H9 (cell line): ENCODE measurements at regions not wholly inside any gene's neighbourhood (a gene's known extent, or its start where the extent isn't known, plus 50 kb on each side); places are given as distances from the start of the nearest gene placed in this dataset.

Experiments
- DNase-seq: peaks from one replicate; pipeline ENCODE4 v3.0.0-alpha.2; 2017
- H2AFZ ChIP-seq: one replicate; pipeline ENCODE4 v1.6.1; 2013; ENCODE audit warnings: mild to moderate bottlenecking, low read length, control low read depth, moderate library complexity
- H2AK5ac ChIP-seq: 2 replicates; pipeline ENCODE4 v1.6.1; 2013; ENCODE audit warnings: low read length, control low read depth, mixed read lengths; ENCODE audit not compliant: insufficient read length
- H2BK120ac ChIP-seq: one replicate; pipeline ENCODE4 v1.6.1; 2013; ENCODE audit warnings: low read depth, mild to moderate bottlenecking, low read length, control low read depth, inconsistent platforms; ENCODE audit not compliant: poor library complexity, severe bottlenecking
- H2BK12ac ChIP-seq: 2 replicates; pipeline ENCODE4 v1.6.1; 2013; ENCODE audit warnings: low read length, control low read depth, mixed read lengths, low read depth; ENCODE audit not compliant: insufficient read length
- H2BK15ac ChIP-seq: 2 replicates; pipeline ENCODE4 v1.6.1; 2013; ENCODE audit warnings: low read depth, low read length, control low read depth
- H2BK20ac ChIP-seq: one replicate; pipeline ENCODE4 v1.6.1; 2013; ENCODE audit warnings: low read depth, mild to moderate bottlenecking, low read length, control low read depth, inconsistent platforms; ENCODE audit not compliant: poor library complexity, severe bottlenecking
- H2BK5ac ChIP-seq: 2 replicates; pipeline ENCODE4 v1.6.1; 2013; ENCODE audit warnings: low read length, control low read depth, mixed read lengths; ENCODE audit not compliant: insufficient read length
- H3K14ac ChIP-seq: 2 replicates; pipeline ENCODE4 v1.6.1; 2013; ENCODE audit warnings: low read length, control low read depth; ENCODE audit not compliant: insufficient read depth
- H3K18ac ChIP-seq: 2 replicates; pipeline ENCODE4 v1.6.1; 2013; ENCODE audit warnings: low read depth, mild to moderate bottlenecking, mixed read lengths, low read length, control low read depth; ENCODE audit not compliant: insufficient read length
- H3K23ac ChIP-seq: 2 replicates; pipeline ENCODE4 v1.6.1; 2013; ENCODE audit warnings: low read length, control low read depth, mixed read lengths, low read depth; ENCODE audit not compliant: insufficient read length
- H3K23me2 ChIP-seq: 2 replicates; pipeline ENCODE4 v1.6.1; 2013; ENCODE audit warnings: low read depth, mild to moderate bottlenecking, mixed read lengths, low read length, control low read depth; ENCODE audit not compliant: insufficient read length, poor library complexity, severe bottlenecking
- H3K27ac ChIP-seq: 2 replicates; pipeline ENCODE4 v1.5.1; 2013; ENCODE audit warnings: low read length, control low read depth, mixed read lengths, low read depth; ENCODE audit not compliant: insufficient read length
- H3K27me3 ChIP-seq: 2 replicates; pipeline ENCODE4 v1.6.1; 2013; ENCODE audit warnings: low read length, control low read depth, inconsistent platforms; ENCODE audit not compliant: insufficient read depth
- H3K4ac ChIP-seq: 2 replicates; pipeline ENCODE4 v1.6.1; 2013; ENCODE audit warnings: low read depth, mild to moderate bottlenecking, control low read depth, inconsistent platforms, low read length, moderate library complexity
- H3K4me1 ChIP-seq: 2 replicates; pipeline ENCODE4 v1.6.1; 2013; ENCODE audit warnings: low read length, control low read depth, inconsistent platforms; ENCODE audit not compliant: insufficient read depth
- H3K4me2 ChIP-seq: 2 replicates; pipeline ENCODE4 v1.6.1; 2013; ENCODE audit warnings: low read length, control low read depth, mixed read lengths; ENCODE audit not compliant: insufficient read length, insufficient read depth
- H3K56ac ChIP-seq: 2 replicates; pipeline ENCODE4 v1.6.1; 2013; ENCODE audit warnings: low read depth, mild to moderate bottlenecking, mixed read lengths, low read length, control low read depth; ENCODE audit not compliant: insufficient read length
- H3K79me1 ChIP-seq: 2 replicates; pipeline ENCODE4 v1.6.1; 2013; ENCODE audit warnings: low read depth, mild to moderate bottlenecking, moderate library complexity, low read length, control low read depth, inconsistent platforms; ENCODE audit not compliant: insufficient read depth, poor library complexity, severe bottlenecking
- H3K79me2 ChIP-seq: 2 replicates; pipeline ENCODE4 v1.6.1; 2013; ENCODE audit warnings: low read length, control low read depth, inconsistent platforms; ENCODE audit not compliant: insufficient read depth
- H3K9ac ChIP-seq: 2 replicates; pipeline ENCODE4 v1.6.1; 2013; ENCODE audit warnings: low read length, control low read depth, mixed read lengths; ENCODE audit not compliant: insufficient read length; ENCODE audit errors: extremely low read depth
- H3K9me3 ChIP-seq: one replicate; pipeline ENCODE4 v1.6.1; 2013; ENCODE audit warnings: low read depth, low read length, inconsistent platforms; ENCODE audit not compliant: control insufficient read depth
- H3T11ph ChIP-seq: one replicate; pipeline ENCODE4 v1.6.1; 2013; ENCODE audit warnings: mild to moderate bottlenecking, low read length, control low read depth, inconsistent platforms
- H4K20me1 ChIP-seq: one replicate; pipeline ENCODE4 v1.6.1; 2013; ENCODE audit not compliant: control insufficient read depth, insufficient read length, insufficient read depth
- H4K5ac ChIP-seq: 2 replicates; pipeline ENCODE4 v1.6.1; 2013; ENCODE audit warnings: low read depth, mild to moderate bottlenecking, mixed read lengths, low read length, control low read depth; ENCODE audit not compliant: insufficient read length
- H4K8ac ChIP-seq: replicated peaks from 2 replicates; pipeline ENCODE4 v1.6.1; 2013; ENCODE audit warnings: low read length, control low read depth, mixed read lengths, low read depth; ENCODE audit not compliant: insufficient read length
- H4K91ac ChIP-seq: 2 replicates; pipeline ENCODE4 v1.6.1; 2013; ENCODE audit warnings: low read depth, mild to moderate bottlenecking, moderate library complexity, mixed read lengths, low read length, control low read depth; ENCODE audit not compliant: insufficient read length
- H3K27ac Mint-ChIP-seq, 3 experiments: 2 replicates in 2 of 3; 3 replicates in 1 of 3; pipeline ENCODE4 v1.8.0; 2020 to 2021; ENCODE audit warnings: mixed read lengths in 3 of 3, mild to moderate bottlenecking in 1 of 3, moderate library complexity in 1 of 3
- H3K27me3 Mint-ChIP-seq: 2 replicates; pipeline ENCODE4 v1.8.0; 2021; ENCODE audit warnings: low read depth, mild to moderate bottlenecking, moderate library complexity, mixed read lengths
- H3K36me3 Mint-ChIP-seq, 3 experiments: 2 replicates in 2 of 3; 3 replicates in 1 of 3; pipeline ENCODE4 v1.8.0; 2020 to 2021; ENCODE audit warnings: low read depth in 3 of 3, mixed read lengths in 3 of 3; ENCODE audit not compliant: insufficient read depth in 1 of 3
- H3K4me1 Mint-ChIP-seq, 2 experiments: 2 replicates each; pipeline ENCODE4 v1.8.0; 2020; ENCODE audit warnings: mixed read lengths in 2 of 2
- H3K4me3 Mint-ChIP-seq, 2 experiments: 2 replicates in 1 of 2; 3 replicates in 1 of 2; pipeline ENCODE4 v1.8.0; 2020 to 2021; ENCODE audit warnings: mild to moderate bottlenecking in 2 of 2, mixed read lengths in 2 of 2, moderate library complexity in 1 of 2
- H3K9me3 Mint-ChIP-seq, 2 experiments: 2 replicates in 1 of 2; 3 replicates in 1 of 2; pipeline ENCODE4 v1.8.0; 2020; ENCODE audit warnings: mild to moderate bottlenecking in 2 of 2, mixed read lengths in 2 of 2, moderate library complexity in 1 of 2
- CTCF ChIP-seq: fragments of 200-600 bp; sonication (generic); conservative IDR thresholded peaks from 3 replicates; pipeline ENCODE4 v1.8.0; 2021; ENCODE audit warnings: antibody characterized with exemption, mild to moderate bottlenecking
- WGBS: extraction: QIAGEN DNeasy Blood & Tissue Kit; methylation state at CpG from one replicate; pipeline ENCODE4 v1.1.7; 2013; ENCODE audit warnings: missing lambda C conversion rate, low lambda C conversion rate, mixed read lengths; ENCODE audit not compliant: insufficient read length; ENCODE audit errors: extremely low coverage; 5-methylcytosine and 5-hydroxymethylcytosine counted together

- no peak for DNase-seq
- no peak overlapping the region; a peak in 1 of 7 replicates for H3K27ac Mint-ChIP-seq
- H2BK12ac ChIP-seq: no peak overlapping the region
- no peaks in the 10 kb centered on the region for H3K27me3 ChIP-seq
- H2BK20ac ChIP-seq: no peak overlapping the region
- H3K4me3 Mint-ChIP-seq: no peak overlapping the region
- no peaks in the 10 kb centered on the region for H3K79me2 ChIP-seq
- no peak overlapping the region for H3T11ph ChIP-seq
- H3K14ac ChIP-seq: no peak overlapping the region
- H4K5ac ChIP-seq: no peak overlapping the region
- no peaks in the 10 kb centered on the region for H3K79me1 ChIP-seq
- no peak overlapping the region for H4K8ac ChIP-seq
- H3K4ac ChIP-seq: no peak overlapping the region
- H2AFZ ChIP-seq: no peak overlapping the region
- no peak overlapping the region for H4K91ac ChIP-seq
- no peak overlapping the region for H2BK15ac ChIP-seq
- no peak overlapping the region for H2AK5ac ChIP-seq
- H3K4me2 ChIP-seq: no peak overlapping the region
- H3K23ac ChIP-seq: no peak overlapping the region
- no peaks in the 10 kb centered on the region for H4K20me1 ChIP-seq
- H3K9me3 Mint-ChIP-seq: no peaks in the 10 kb centered on the region; a peak in 1 of 5 replicates
- WGBS: no CpG with 5 or more reads among the region's 4 CpGs
- TF ChIP-seq CTCF: no peak
- H3K9me3 ChIP-seq: no peaks in the 10 kb centered on the region
- H3K27ac ChIP-seq: no peak overlapping the region
- H2BK120ac ChIP-seq: no peak overlapping the region
- H3K9ac ChIP-seq: no peak overlapping the region
- no peak overlapping the region for H3K56ac ChIP-seq
- peaks cover 12% of the 10 kb centered on the region for H3K27me3 Mint-ChIP-seq
- no peak overlapping the region for H3K18ac ChIP-seq
- H3K4me1 ChIP-seq: no peaks in the 10 kb centered on the region
- H3K23me2 ChIP-seq: no peaks in the 10 kb centered on the region
- H3K36me3 Mint-ChIP-seq: no peaks in the 10 kb centered on the region
- no peaks in the 10 kb centered on the region for H3K4me1 Mint-ChIP-seq
- no peak overlapping the region for H2BK5ac ChIP-seq
Measured at GRCh38 chr10:128380946-128381345, 254.7 kb upstream of the MKI67 start.
